NB4 (cell line): ENCODE measurements at regions not wholly inside any gene's neighbourhood (a gene's known extent, or its start where the extent isn't known, plus 50 kb on each side); places are given as distances from the start of the nearest gene placed in this dataset.

Source experiments
- CTCF ChIP-seq: IDR thresholded peaks from one replicate; pipeline ENCODE4 v1.5.1; 2012; ENCODE audit warnings: low read depth, low read length
- MYC ChIP-seq: IDR thresholded peaks from 2 replicates; pipeline ENCODE4 v1.6.1; 2011; ENCODE audit warnings: low read depth, low read length
- POLR2A ChIP-seq: IDR thresholded peaks from 2 replicates; pipeline ENCODE4 v1.6.1; 2011; ENCODE audit warnings: mild to moderate bottlenecking; ENCODE audit not compliant: insufficient read length; ENCODE audit errors: extremely low read depth

- TF ChIP-seq POLR2A (no peak), CTCF (no peak), MYC (no peak)
These were observed 161.9 kb downstream of the RPIA start for GRCh38 chr2:88853403-88853790.
